ENCODE measurements at regions not wholly inside any gene's neighbourhood (a gene's known extent, or its start where the extent isn't known, plus 50 kb on each side); places are given as distances from the start of the nearest gene placed in this dataset.

GRCh38 chr5:73365301-73365853 lies 83.2 kb downstream of the FOXD1 start:
- H3K4me1 ChIP-seq (ENCODE audit: low read depth, poor library complexity, severe bottlenecking), result no peaks in the 10 kb centered on the region
- no peaks in the 10 kb centered on the region for H4K20me1 ChIP-seq (ENCODE audit: insufficient read depth)
- TF ChIP-seq CTCF (conservative IDR thresholded peaks at IDR 0.05; ENCODE audit: low read depth, low read length), result no peak
- H3K4me3 ChIP-seq (IDR thresholded peaks at IDR 0.05; ENCODE audit: insufficient read depth, low read depth, low read length), result no peak overlapping the region
- H3K4me2 ChIP-seq, result no peak overlapping the region
- H3K27me3 ChIP-seq (ENCODE audit: insufficient read depth, low read depth), result no peaks in the 10 kb centered on the region
- no peaks in the 10 kb centered on the region for H3K79me2 ChIP-seq (ENCODE audit: insufficient read depth, low read depth)
- no peak overlapping the region for H3K27ac ChIP-seq
- H2AFZ ChIP-seq (ENCODE audit: low read depth), result no peak overlapping the region
- H3K36me3 ChIP-seq (ENCODE audit: insufficient read depth), result no peaks in the 10 kb centered on the region
- H3K9ac ChIP-seq, result no peak overlapping the region

- H3K9ac ChIP-seq, result no peak overlapping the region
- H3K36me3 ChIP-seq (ENCODE audit: insufficient read depth), result no peaks in the 10 kb centered on the region
- no peaks in the 10 kb centered on the region for H3K4me1 ChIP-seq (ENCODE audit: low read depth, poor library complexity, severe bottlenecking)
- no peak overlapping the region for H3K4me3 ChIP-seq (IDR thresholded peaks at IDR 0.05; ENCODE audit: insufficient read depth, low read depth, low read length)
- no peaks in the 10 kb centered on the region for H4K20me1 ChIP-seq (ENCODE audit: insufficient read depth)
- no peaks in the 10 kb centered on the region for H3K79me2 ChIP-seq (ENCODE audit: insufficient read depth, low read depth)
- H3K27ac ChIP-seq, result no peak overlapping the region
- H3K4me2 ChIP-seq, result no peak overlapping the region
- H3K27me3 ChIP-seq (ENCODE audit: insufficient read depth, low read depth), result no peaks in the 10 kb centered on the region
- TF ChIP-seq CTCF (conservative IDR thresholded peaks at IDR 0.05; ENCODE audit: low read depth, low read length), result no peak
- H2AFZ ChIP-seq (ENCODE audit: low read depth), result no peak overlapping the region
These were observed 84.5 kb downstream of the FOXD1 start for GRCh38 chr5:73363911-73364730.

GRCh38 chr5:73359395-73359794 lies 89.2 kb downstream of the FOXD1 start:
- no peak for TF ChIP-seq CTCF (conservative IDR thresholded peaks at IDR 0.05; ENCODE audit: low read depth, low read length)
- Histone ChIP-seq H3K4me2 (no peak overlapping the region), H3K36me3 (ENCODE audit: insufficient read depth) (no peaks in the 10 kb centered on the region), H3K27me3 (ENCODE audit: insufficient read depth, low read depth) (no peaks in the 10 kb centered on the region), H3K4me1 (ENCODE audit: low read depth, poor library complexity, severe bottlenecking) (no peaks in the 10 kb centered on the region), H2AFZ (ENCODE audit: low read depth) (no peak overlapping the region), H3K79me2 (ENCODE audit: insufficient read depth, low read depth) (no peaks in the 10 kb centered on the region), H4K20me1 (ENCODE audit: insufficient read depth) (no peaks in the 10 kb centered on the region), H3K9ac (no peak overlapping the region), H3K4me3 (IDR thresholded peaks at IDR 0.05; ENCODE audit: insufficient read depth, low read depth, low read length) (no peak overlapping the region), H3K27ac (no peak overlapping the region)

GRCh38 chr5:73358366-73358765 lies 90.2 kb downstream of the FOXD1 start:
- no peak overlapping the region for H2AFZ ChIP-seq (ENCODE audit: low read depth)
- no peak overlapping the region for H3K9ac ChIP-seq
- H3K4me3 ChIP-seq (IDR thresholded peaks at IDR 0.05; ENCODE audit: insufficient read depth, low read depth, low read length), result no peak overlapping the region
- no peaks in the 10 kb centered on the region for H3K27me3 ChIP-seq (ENCODE audit: insufficient read depth, low read depth)
- H3K36me3 ChIP-seq (ENCODE audit: insufficient read depth), result no peaks in the 10 kb centered on the region
- no peak for TF ChIP-seq CTCF (conservative IDR thresholded peaks at IDR 0.05; ENCODE audit: low read depth, low read length)
- no peaks in the 10 kb centered on the region for H3K79me2 ChIP-seq (ENCODE audit: insufficient read depth, low read depth)
- H4K20me1 ChIP-seq (ENCODE audit: insufficient read depth), result no peaks in the 10 kb centered on the region
- no peak overlapping the region for H3K27ac ChIP-seq
- H3K4me1 ChIP-seq (ENCODE audit: low read depth, poor library complexity, severe bottlenecking), result no peaks in the 10 kb centered on the region
- no peak overlapping the region for H3K4me2 ChIP-seq
